ENCODE measurements at regions not wholly inside any gene's neighbourhood (a gene's known extent, or its start where the extent isn't known, plus 50 kb on each side); places are given as distances from the start of the nearest gene placed in this dataset.

- Histone ChIP-seq H3K36me3 (no peaks in the 10 kb centered on the region), H3K4me3 (no peak overlapping the region), H3K9me3 (ENCODE audit: low read depth) (no peaks in the 10 kb centered on the region), H3K4me1 (ENCODE audit: low read depth) (no peaks in the 10 kb centered on the region), H3K27ac (no peak overlapping the region), H3K27me3 (no peaks in the 10 kb centered on the region)
- no peak for TF ChIP-seq CTCF (IDR thresholded peaks at IDR 0.05; ENCODE audit: low read depth, low read length)
- DNase-seq (ENCODE audit: low read depth in 1 of 2, low spot score in 1 of 2): no peak
Measured at GRCh38 chr12:60317361-60317760, 721.5 kb downstream of the SLC16A7 start.

GRCh38 chr12:60324746-60325145 lies 728.9 kb downstream of the SLC16A7 start:
- no peak for DNase-seq (ENCODE audit: low read depth in 1 of 2, low spot score in 1 of 2)
- Histone ChIP-seq H3K4me3 (no peak overlapping the region), H3K27ac (no peak overlapping the region), H3K36me3 (no peaks in the 10 kb centered on the region), H3K4me1 (ENCODE audit: low read depth) (no peaks in the 10 kb centered on the region), H3K27me3 (no peaks in the 10 kb centered on the region), H3K9me3 (ENCODE audit: low read depth) (no peaks in the 10 kb centered on the region)
- no peak for TF ChIP-seq CTCF (IDR thresholded peaks at IDR 0.05; ENCODE audit: low read depth, low read length)

- no peak for DNase-seq (ENCODE audit: low read depth in 1 of 2, low spot score in 1 of 2)
- H3K27me3 ChIP-seq: no peaks in the 10 kb centered on the region
- no peaks in the 10 kb centered on the region for H3K4me1 ChIP-seq (ENCODE audit: low read depth)
- H3K36me3 ChIP-seq: no peaks in the 10 kb centered on the region
- no peak overlapping the region for H3K27ac ChIP-seq
- H3K9me3 ChIP-seq (ENCODE audit: low read depth): no peaks in the 10 kb centered on the region
- TF ChIP-seq CTCF (IDR thresholded peaks at IDR 0.05; ENCODE audit: low read depth, low read length): no peak
- no peak overlapping the region for H3K4me3 ChIP-seq
Measured at GRCh38 chr12:60333461-60333860, 737.6 kb downstream of the SLC16A7 start.

GRCh38 chr12:60335745-60336144 lies 739.9 kb downstream of the SLC16A7 start:
- no peaks in the 10 kb centered on the region for H3K27me3 ChIP-seq
- TF ChIP-seq CTCF (IDR thresholded peaks at IDR 0.05; ENCODE audit: low read depth, low read length): no peak
- H3K9me3 ChIP-seq (ENCODE audit: low read depth): no peaks in the 10 kb centered on the region
- DNase-seq (ENCODE audit: low read depth in 1 of 2, low spot score in 1 of 2): peak in 1 of 2 donors; percentile 24
- H3K36me3 ChIP-seq: no peaks in the 10 kb centered on the region
- H3K27ac ChIP-seq: no peak overlapping the region
- no peaks in the 10 kb centered on the region for H3K4me1 ChIP-seq (ENCODE audit: low read depth)
- no peak overlapping the region for H3K4me3 ChIP-seq

GRCh38 chr12:60337839-60338549 lies 742.2 kb downstream of the SLC16A7 start:
- no peak for DNase-seq (ENCODE audit: low read depth in 1 of 2, low spot score in 1 of 2)
- no peak overlapping the region for H3K4me3 ChIP-seq
- TF ChIP-seq CTCF (IDR thresholded peaks at IDR 0.05; ENCODE audit: low read depth, low read length): no peak

More at GRCh38 chr12:60337839-60338549, 742.2 kb downstream of the SLC16A7 start:
- Histone ChIP-seq H3K27me3 (no peaks in the 10 kb centered on the region), H3K4me1 (ENCODE audit: low read depth) (no peaks in the 10 kb centered on the region), H3K9me3 (ENCODE audit: low read depth) (no peaks in the 10 kb centered on the region), H3K36me3 (no peaks in the 10 kb centered on the region), H3K27ac (no peak overlapping the region)
